Adrenal gland (tissue), 5 donors: ENCODE measurements at regions not wholly inside any gene's neighbourhood (a gene's known extent, or its start where the extent isn't known, plus 50 kb on each side); places are given as distances from the start of the nearest gene placed in this dataset.

ENCODE experiments used
- POLR2A ChIP-seq, 2 donors: fragments of 450-650 bp; IDR thresholded peaks; one replicate each; pipeline ENCODE4 v1.6.1; 2017; ENCODE audit warnings: antibody characterized with exemption in 2 of 2, mild to moderate bottlenecking in 2 of 2, moderate library complexity in 1 of 2
- TF ChIP-seq, protein P1 (sequence below), 6 experiments: fragments of 450-650 bp in 4 of 6; fragments of 200-600 bp in 2 of 6; sonication (generic) in 1 of 6; IDR thresholded peaks; 1 replicate in 5 of 6; 2 replicates in 1 of 6; pipeline versions ENCODE4 v1.5.1 to v1.8.0; 2016 to 2021; ENCODE audit warnings: antibody characterized with exemption in 6 of 6, mild to moderate bottlenecking in 2 of 6, moderate library complexity in 1 of 6
- donor health status: DM: no; HTN: no; CAD: no.

- no peak for TF ChIP-seq POLR2A (IDR thresholded peaks at IDR 0.05)
- TF ChIP-seq, protein P1, sequence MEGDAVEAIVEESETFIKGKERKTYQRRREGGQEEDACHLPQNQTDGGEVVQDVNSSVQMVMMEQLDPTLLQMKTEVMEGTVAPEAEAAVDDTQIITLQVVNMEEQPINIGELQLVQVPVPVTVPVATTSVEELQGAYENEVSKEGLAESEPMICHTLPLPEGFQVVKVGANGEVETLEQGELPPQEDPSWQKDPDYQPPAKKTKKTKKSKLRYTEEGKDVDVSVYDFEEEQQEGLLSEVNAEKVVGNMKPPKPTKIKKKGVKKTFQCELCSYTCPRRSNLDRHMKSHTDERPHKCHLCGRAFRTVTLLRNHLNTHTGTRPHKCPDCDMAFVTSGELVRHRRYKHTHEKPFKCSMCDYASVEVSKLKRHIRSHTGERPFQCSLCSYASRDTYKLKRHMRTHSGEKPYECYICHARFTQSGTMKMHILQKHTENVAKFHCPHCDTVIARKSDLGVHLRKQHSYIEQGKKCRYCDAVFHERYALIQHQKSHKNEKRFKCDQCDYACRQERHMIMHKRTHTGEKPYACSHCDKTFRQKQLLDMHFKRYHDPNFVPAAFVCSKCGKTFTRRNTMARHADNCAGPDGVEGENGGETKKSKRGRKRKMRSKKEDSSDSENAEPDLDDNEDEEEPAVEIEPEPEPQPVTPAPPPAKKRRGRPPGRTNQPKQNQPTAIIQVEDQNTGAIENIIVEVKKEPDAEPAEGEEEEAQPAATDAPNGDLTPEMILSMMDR (IDR thresholded peaks at IDR 0.05), result no peak
Observed at GRCh38 chr3:22296601-22297000, 545.6 kb upstream of the ZNF385D start.
